IPS-20b (cell line): ENCODE measurements at regions not wholly inside any gene's neighbourhood (a gene's known extent, or its start where the extent isn't known, plus 50 kb on each side); places are given as distances from the start of the nearest gene placed in this dataset.

Experiments used
- H3K27ac ChIP-seq: one replicate; pipeline ENCODE4 v1.5.1; 2013; ENCODE audit warnings: low read length
- H3K27me3 ChIP-seq: 2 replicates; pipeline ENCODE4 v1.6.1; 2013; ENCODE audit warnings: mild to moderate bottlenecking, low read length, inconsistent platforms; ENCODE audit not compliant: insufficient read depth
- H3K36me3 ChIP-seq: 2 replicates; pipeline ENCODE4 v1.6.1; 2013; ENCODE audit warnings: low read depth, mild to moderate bottlenecking, inconsistent platforms, low read length, moderate library complexity; ENCODE audit not compliant: insufficient read depth
- H3K4me1 ChIP-seq: 2 replicates; pipeline ENCODE4 v1.6.1; 2013; ENCODE audit warnings: mild to moderate bottlenecking, control low read depth, inconsistent platforms, low read length, moderate library complexity; ENCODE audit not compliant: insufficient read depth
- H3K4me3 ChIP-seq: 2 replicates; pipeline ENCODE4 v1.5.1; 2013; ENCODE audit warnings: mild to moderate bottlenecking, low read length, inconsistent platforms
- H3K9ac ChIP-seq: 2 replicates; pipeline ENCODE4 v1.6.1; 2013; ENCODE audit warnings: low read depth, mild to moderate bottlenecking, inconsistent platforms, low read length, moderate library complexity
- H3K9me3 ChIP-seq: 2 replicates; pipeline ENCODE4 v1.6.1; 2013; ENCODE audit warnings: mild to moderate bottlenecking, low read depth, low read length, inconsistent platforms; ENCODE audit not compliant: insufficient read depth

- Histone ChIP-seq H3K9ac (no peak overlapping the region), H3K27ac (no peak overlapping the region), H3K36me3 (no peaks in the 10 kb centered on the region), H3K4me1 (peaks cover 31% of the 10 kb centered on the region; the same call in 1 of the 2 replicates), H3K4me3 (no peak overlapping the region), H3K27me3 (no peaks in the 10 kb centered on the region), H3K9me3 (no peaks in the 10 kb centered on the region)
Measured at GRCh38 chr5:91976451-91976850, 593.3 kb upstream of the ARRDC3 start.

- Histone ChIP-seq H3K4me1 (no peaks in the 10 kb centered on the region), H3K27ac (no peak overlapping the region), H3K4me3 (no peak overlapping the region), H3K36me3 (no peaks in the 10 kb centered on the region), H3K9me3 (no peaks in the 10 kb centered on the region; the same call in 1 of the 2 replicates), H3K9ac (no peak overlapping the region), H3K27me3 (no peaks in the 10 kb centered on the region)
Measured at GRCh38 chr5:91963166-91963565, 580.0 kb upstream of the ARRDC3 start.

- no peak overlapping the region for H3K27ac ChIP-seq
- peaks cover 9% of the 10 kb centered on the region; the same call in 1 of the 2 replicates for H3K4me1 ChIP-seq
- H3K36me3 ChIP-seq, result no peaks in the 10 kb centered on the region
- H3K9me3 ChIP-seq, result no peaks in the 10 kb centered on the region
- no peak overlapping the region for H3K9ac ChIP-seq
- H3K4me3 ChIP-seq, result no peak overlapping the region
- H3K27me3 ChIP-seq, result no peaks in the 10 kb centered on the region
Measured at GRCh38 chr5:91957666-91958065, 574.5 kb upstream of the ARRDC3 start.

GRCh38 chr5:91956738-91957137 lies 573.6 kb upstream of the ARRDC3 start:
- peaks cover 9% of the 10 kb centered on the region; the same call in 1 of the 2 replicates for H3K4me1 ChIP-seq
- H3K27me3 ChIP-seq, result no peaks in the 10 kb centered on the region
- H3K9me3 ChIP-seq, result no peaks in the 10 kb centered on the region
- no peak overlapping the region for H3K4me3 ChIP-seq
- H3K36me3 ChIP-seq, result no peaks in the 10 kb centered on the region
- no peak overlapping the region for H3K9ac ChIP-seq
- no peak overlapping the region for H3K27ac ChIP-seq

GRCh38 chr5:91955610-91956009 lies 572.5 kb upstream of the ARRDC3 start:
- Histone ChIP-seq H3K4me3 (no peak overlapping the region), H3K27ac (no peak overlapping the region), H3K4me1 (peaks cover 9% of the 10 kb centered on the region; the same call in 1 of the 2 replicates), H3K9me3 (no peaks in the 10 kb centered on the region), H3K36me3 (no peaks in the 10 kb centered on the region), H3K9ac (no peak overlapping the region), H3K27me3 (no peaks in the 10 kb centered on the region)

- Histone ChIP-seq H3K9ac (no peak overlapping the region), H3K36me3 (no peaks in the 10 kb centered on the region), H3K9me3 (no peaks in the 10 kb centered on the region), H3K4me3 (no peak overlapping the region), H3K27ac (no peak overlapping the region), H3K27me3 (no peaks in the 10 kb centered on the region), H3K4me1 (peaks cover 9% of the 10 kb centered on the region; the same call in 1 of the 2 replicates)
Measured at GRCh38 chr5:91954136-91954535, 571.0 kb upstream of the ARRDC3 start.

- Histone ChIP-seq H3K9me3 (no peaks in the 10 kb centered on the region), H3K4me3 (no peak overlapping the region), H3K9ac (no peak overlapping the region), H3K4me1 (no peaks in the 10 kb centered on the region), H3K36me3 (no peaks in the 10 kb centered on the region), H3K27me3 (no peaks in the 10 kb centered on the region), H3K27ac (no peak overlapping the region)
Measured at GRCh38 chr5:91950328-91950727, 567.2 kb upstream of the ARRDC3 start.

- no peak overlapping the region for H3K27ac ChIP-seq
- peaks cover under 1% of the 10 kb centered on the region; the same call in 1 of the 2 replicates for H3K4me1 ChIP-seq
- no peaks in the 10 kb centered on the region for H3K9me3 ChIP-seq
- H3K4me3 ChIP-seq, result no peak overlapping the region
- H3K27me3 ChIP-seq, result no peaks in the 10 kb centered on the region
- no peak overlapping the region for H3K9ac ChIP-seq
- H3K36me3 ChIP-seq, result no peaks in the 10 kb centered on the region
Measured at GRCh38 chr5:91946870-91947269, 563.8 kb upstream of the ARRDC3 start.

- no peaks in the 10 kb centered on the region for H3K27me3 ChIP-seq
- H3K4me3 ChIP-seq, result no peak overlapping the region
- H3K9me3 ChIP-seq, result no peaks in the 10 kb centered on the region
- no peak overlapping the region for H3K27ac ChIP-seq
- no peak overlapping the region for H3K9ac ChIP-seq
- peaks cover 15% of the 10 kb centered on the region; the same call in 1 of the 2 replicates for H3K4me1 ChIP-seq
- no peaks in the 10 kb centered on the region for H3K36me3 ChIP-seq
Measured at GRCh38 chr5:91941588-91941987, 558.5 kb upstream of the ARRDC3 start.

- Histone ChIP-seq H3K9ac (no peak overlapping the region), H3K9me3 (no peaks in the 10 kb centered on the region), H3K36me3 (no peaks in the 10 kb centered on the region), H3K4me3 (no peak overlapping the region), H3K4me1 (peaks cover 15% of the 10 kb centered on the region; the same call in 1 of the 2 replicates), H3K27me3 (no peaks in the 10 kb centered on the region), H3K27ac (no peak overlapping the region)
Measured at GRCh38 chr5:91938441-91938840, 555.3 kb upstream of the ARRDC3 start.

- Histone ChIP-seq H3K4me1 (peaks cover 15% of the 10 kb centered on the region; the same call in 1 of the 2 replicates), H3K27me3 (no peaks in the 10 kb centered on the region), H3K36me3 (no peaks in the 10 kb centered on the region), H3K9ac (no peak overlapping the region), H3K27ac (no peak overlapping the region), H3K9me3 (no peaks in the 10 kb centered on the region), H3K4me3 (no peak overlapping the region)
Measured at GRCh38 chr5:91937121-91937520, 554.0 kb upstream of the ARRDC3 start.

GRCh38 chr5:91929522-91929817 lies 546.4 kb upstream of the ARRDC3 start:
- H3K27ac ChIP-seq, result no peak overlapping the region
- H3K9me3 ChIP-seq, result no peaks in the 10 kb centered on the region
- no peaks in the 10 kb centered on the region for H3K27me3 ChIP-seq
- no peak overlapping the region for H3K4me3 ChIP-seq
- no peaks in the 10 kb centered on the region for H3K36me3 ChIP-seq
- no peak overlapping the region for H3K9ac ChIP-seq
- peaks cover 3% of the 10 kb centered on the region; the same call in 1 of the 2 replicates for H3K4me1 ChIP-seq
